ENCODE measurements at regions not wholly inside any gene's neighbourhood (a gene's known extent, or its start where the extent isn't known, plus 50 kb on each side); places are given as distances from the start of the nearest gene placed in this dataset.

DNA sequence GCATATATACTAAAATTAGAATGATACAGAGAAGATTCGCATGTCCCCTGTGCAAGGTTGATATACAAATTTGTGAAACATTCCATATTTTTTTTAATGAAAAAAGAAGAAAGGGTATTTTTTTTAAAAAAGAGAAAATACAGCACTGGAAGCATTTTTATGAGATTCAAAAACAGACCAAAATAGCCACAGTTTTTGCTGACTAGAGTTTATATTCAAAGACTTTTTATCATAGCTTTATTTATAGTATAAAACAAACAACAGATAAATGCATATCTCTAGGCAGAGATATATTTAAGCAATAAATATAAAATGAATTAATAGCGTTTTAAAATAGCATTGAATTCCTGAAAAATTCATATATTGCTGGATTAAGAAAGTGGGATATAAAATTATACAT lies 436.5 kb upstream of the ACVR2A start:
- DNase-seq (no peak), ATAC-seq (ENCODE audit: low read depth) (no peak)
- POLR2A ChIA-PET: no interaction called here
- Histone ChIP-seq H3K9me3 (ENCODE audit: control extremely low read depth in 1 of 3, control insufficient read depth in 2 of 3, insufficient read depth in 1 of 3, low read length in 2 of 3) (no peaks in the 10 kb centered on the region), H3K36me3 (replicated peaks in 1 of 2; ENCODE audit: control extremely low read depth in 1 of 2, control insufficient read depth in 1 of 2, extremely low read depth in 1 of 2, insufficient read depth in 2 of 2, low read length in 1 of 2) (no peaks in the 10 kb centered on the region), H2AFZ (ENCODE audit: insufficient read depth, low read depth, low read length, poor library complexity, severe bottlenecking) (no peak overlapping the region), H3K79me2 (ENCODE audit: control insufficient read depth, insufficient read depth, low read length) (no peaks in the 10 kb centered on the region), H3K4me1 (ENCODE audit: control insufficient read depth in 2 of 2, insufficient read depth in 2 of 2, low read length in 2 of 2) (no peaks in the 10 kb centered on the region), H3K27ac (ENCODE audit: low read length in 2 of 2) (no peak overlapping the region), H3K4me3 (ENCODE audit: control extremely low read depth in 1 of 5, extremely low read depth in 1 of 5, insufficient read depth in 1 of 5, low read depth in 2 of 5, low read length in 4 of 5) (no peak overlapping the region), H3K9ac (ENCODE audit: low read length) (no peak overlapping the region), H3K27me3 (replicated peaks in 1 of 4; ENCODE audit: control extremely low read depth in 1 of 4, control insufficient read depth in 3 of 4, insufficient read depth in 4 of 4, low read length in 3 of 4) (no peaks in the 10 kb centered on the region), H3K4me2 (replicated peaks; ENCODE audit: low read depth, low read length, poor library complexity, severe bottlenecking) (no peak overlapping the region), H4K20me1 (ENCODE audit: control insufficient read depth, insufficient read depth, low read length, poor library complexity, severe bottlenecking) (no peaks in the 10 kb centered on the region)
- Mint-ChIP-seq H3K4me3 (no peak overlapping the region), H3K9me3 (ENCODE audit: insufficient read depth) (peaks cover 8% of the 10 kb centered on the region), H3K27ac (no peak overlapping the region), H3K27me3 (no peaks in the 10 kb centered on the region), H3K4me1 (no peaks in the 10 kb centered on the region)
- WGBS (ENCODE audit: insufficient coverage): no CpG with 5 or more reads among the region's 2 CpGs
- intact Hi-C loops (cut with micrococcal nuclease): no loop called here
- TF ChIP-seq CTCF (IDR thresholded peaks at IDR 0.05): no peak
- CTCF ChIA-PET: no interaction called here

GRCh38 chr2:147405651-147406050 lies 439.2 kb upstream of the ACVR2A start:
- DNase-seq (no peak), ATAC-seq (ENCODE audit: low read depth) (no peak)
- ChIA-PET POLR2A (no interaction called here), CTCF (no interaction called here)
- Histone ChIP-seq H3K4me3 (ENCODE audit: control extremely low read depth in 1 of 5, extremely low read depth in 1 of 5, insufficient read depth in 1 of 5, low read depth in 2 of 5, low read length in 4 of 5) (no peak overlapping the region), H3K9me3 (ENCODE audit: control extremely low read depth in 1 of 3, control insufficient read depth in 2 of 3, insufficient read depth in 1 of 3, low read length in 2 of 3) (no peaks in the 10 kb centered on the region), H2AFZ (ENCODE audit: insufficient read depth, low read depth, low read length, poor library complexity, severe bottlenecking) (no peak overlapping the region), H3K4me2 (replicated peaks; ENCODE audit: low read depth, low read length, poor library complexity, severe bottlenecking) (no peak overlapping the region), H3K36me3 (replicated peaks in 1 of 2; ENCODE audit: control extremely low read depth in 1 of 2, control insufficient read depth in 1 of 2, extremely low read depth in 1 of 2, insufficient read depth in 2 of 2, low read length in 1 of 2) (no peaks in the 10 kb centered on the region), H3K4me1 (ENCODE audit: control insufficient read depth in 2 of 2, insufficient read depth in 2 of 2, low read length in 2 of 2) (no peaks in the 10 kb centered on the region), H3K27ac (ENCODE audit: low read length in 2 of 2) (no peak overlapping the region), H3K79me2 (ENCODE audit: control insufficient read depth, insufficient read depth, low read length) (no peaks in the 10 kb centered on the region), H3K9ac (ENCODE audit: low read length) (no peak overlapping the region), H3K27me3 (replicated peaks in 1 of 4; ENCODE audit: control extremely low read depth in 1 of 4, control insufficient read depth in 3 of 4, insufficient read depth in 4 of 4, low read length in 3 of 4) (no peaks in the 10 kb centered on the region), H4K20me1 (ENCODE audit: control insufficient read depth, insufficient read depth, low read length, poor library complexity, severe bottlenecking) (no peaks in the 10 kb centered on the region)
- no peak overlapping the region for H3K4me3 Mint-ChIP-seq
- peaks cover 2% of the 10 kb centered on the region for H3K9me3 Mint-ChIP-seq (ENCODE audit: insufficient read depth)
- intact Hi-C loops (cut with micrococcal nuclease): no loop called here
- H3K27me3 Mint-ChIP-seq: peaks cover 3% of the 10 kb centered on the region
- WGBS (ENCODE audit: insufficient coverage): no CpG with 5 or more reads among the region's 1 CpG
- no peak overlapping the region for H3K27ac Mint-ChIP-seq
- no peaks in the 10 kb centered on the region for H3K4me1 Mint-ChIP-seq
- TF ChIP-seq CTCF (IDR thresholded peaks at IDR 0.05) (no peak), EZH2 (IDR thresholded peaks at IDR 0.05; ENCODE audit: borderline replicate concordance, insufficient read depth, low read depth, low read length, poor library complexity, severe bottlenecking) (no peak)
